ENCODE measurements at regions not wholly inside any gene's neighbourhood (a gene's known extent, or its start where the extent isn't known, plus 50 kb on each side); places are given as distances from the start of the nearest gene placed in this dataset.

DNA sequence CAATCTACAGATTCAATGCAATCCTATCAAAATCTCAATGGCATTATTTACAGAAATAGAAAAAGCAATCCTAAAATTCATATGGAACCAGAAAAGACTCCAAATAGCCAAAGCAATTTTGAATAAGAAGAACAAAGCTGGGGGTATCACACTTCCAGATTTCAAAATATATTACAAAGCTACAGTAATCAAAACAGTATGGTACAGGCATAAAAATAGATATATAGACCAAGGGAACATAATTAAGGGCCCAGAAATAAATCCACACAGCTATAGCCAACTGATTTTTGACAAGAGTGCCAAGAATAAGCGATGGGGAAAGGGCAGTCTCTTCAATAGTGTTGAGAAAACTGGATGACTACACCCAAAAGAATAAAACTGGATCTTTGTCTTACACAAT lies 251.9 kb upstream of the FOXK1 start:
- no peak for TF ChIP-seq CREB1 (IDR thresholded peaks at IDR 0.05; ENCODE audit: low read depth)
- TF ChIP-seq FOXM1 (IDR thresholded peaks at IDR 0.05; ENCODE audit: borderline replicate concordance, low read depth) = no peak
- TF ChIP-seq, protein P1, sequence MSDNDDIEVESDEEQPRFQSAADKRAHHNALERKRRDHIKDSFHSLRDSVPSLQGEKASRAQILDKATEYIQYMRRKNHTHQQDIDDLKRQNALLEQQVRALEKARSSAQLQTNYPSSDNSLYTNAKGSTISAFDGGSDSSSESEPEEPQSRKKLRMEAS (IDR thresholded peaks at IDR 0.05) = no peak

DNA sequence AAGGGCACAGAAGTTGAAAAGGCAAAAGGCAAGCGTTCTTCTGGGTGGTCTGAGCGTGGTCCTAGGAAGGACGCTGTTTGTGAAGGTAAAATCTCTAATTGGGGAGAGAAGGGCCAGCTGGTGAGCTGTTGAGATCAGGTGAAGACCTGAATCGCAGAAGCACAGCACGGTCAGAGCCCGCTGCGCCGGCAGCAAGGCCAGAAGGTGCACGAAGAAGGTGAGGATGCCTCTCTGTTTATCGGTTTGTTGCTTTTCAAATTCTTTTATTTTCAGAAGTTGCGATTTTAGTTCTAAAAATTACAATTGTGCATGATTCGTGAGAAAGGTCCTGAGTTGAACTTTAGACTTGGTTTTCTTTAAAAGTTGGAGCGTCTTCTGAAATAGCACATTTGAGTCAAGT lies 247.8 kb upstream of the FOXK1 start:
- TF ChIP-seq YY1 (IDR thresholded peaks at IDR 0.05; ENCODE audit: low read depth) (no peak), NFIC (IDR thresholded peaks at IDR 0.05) (no peak), CEBPB (IDR thresholded peaks at IDR 0.05) (no peak), EP300 (IDR thresholded peaks at IDR 0.05; ENCODE audit: borderline replicate concordance) (no peak), TEAD4 (IDR thresholded peaks at IDR 0.05) (no peak), FOXM1 (IDR thresholded peaks at IDR 0.05; ENCODE audit: borderline replicate concordance, low read depth) (no peak), ZBTB7A (IDR thresholded peaks at IDR 0.05; ENCODE audit: low read depth) (no peak), RAD21 (IDR thresholded peaks at IDR 0.05; ENCODE audit: low read depth) (no peak), EGR1 (IDR thresholded peaks at IDR 0.05) (no peak), CREB1 (IDR thresholded peaks at IDR 0.05; ENCODE audit: low read depth) (no peak), TCF12 (IDR thresholded peaks at IDR 0.05; ENCODE audit: low read depth) (no peak), TAF1 (IDR thresholded peaks at IDR 0.05; ENCODE audit: low read depth) (no peak)
- TF ChIP-seq, protein P1 (IDR thresholded peaks at IDR 0.05) = no peak
- TF ChIP-seq, protein P2, sequence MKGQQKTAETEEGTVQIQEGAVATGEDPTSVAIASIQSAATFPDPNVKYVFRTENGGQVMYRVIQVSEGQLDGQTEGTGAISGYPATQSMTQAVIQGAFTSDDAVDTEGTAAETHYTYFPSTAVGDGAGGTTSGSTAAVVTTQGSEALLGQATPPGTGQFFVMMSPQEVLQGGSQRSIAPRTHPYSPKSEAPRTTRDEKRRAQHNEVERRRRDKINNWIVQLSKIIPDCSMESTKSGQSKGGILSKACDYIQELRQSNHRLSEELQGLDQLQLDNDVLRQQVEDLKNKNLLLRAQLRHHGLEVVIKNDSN (IDR thresholded peaks at IDR 0.05) = no peak
- TF ChIP-seq, protein P3, sequence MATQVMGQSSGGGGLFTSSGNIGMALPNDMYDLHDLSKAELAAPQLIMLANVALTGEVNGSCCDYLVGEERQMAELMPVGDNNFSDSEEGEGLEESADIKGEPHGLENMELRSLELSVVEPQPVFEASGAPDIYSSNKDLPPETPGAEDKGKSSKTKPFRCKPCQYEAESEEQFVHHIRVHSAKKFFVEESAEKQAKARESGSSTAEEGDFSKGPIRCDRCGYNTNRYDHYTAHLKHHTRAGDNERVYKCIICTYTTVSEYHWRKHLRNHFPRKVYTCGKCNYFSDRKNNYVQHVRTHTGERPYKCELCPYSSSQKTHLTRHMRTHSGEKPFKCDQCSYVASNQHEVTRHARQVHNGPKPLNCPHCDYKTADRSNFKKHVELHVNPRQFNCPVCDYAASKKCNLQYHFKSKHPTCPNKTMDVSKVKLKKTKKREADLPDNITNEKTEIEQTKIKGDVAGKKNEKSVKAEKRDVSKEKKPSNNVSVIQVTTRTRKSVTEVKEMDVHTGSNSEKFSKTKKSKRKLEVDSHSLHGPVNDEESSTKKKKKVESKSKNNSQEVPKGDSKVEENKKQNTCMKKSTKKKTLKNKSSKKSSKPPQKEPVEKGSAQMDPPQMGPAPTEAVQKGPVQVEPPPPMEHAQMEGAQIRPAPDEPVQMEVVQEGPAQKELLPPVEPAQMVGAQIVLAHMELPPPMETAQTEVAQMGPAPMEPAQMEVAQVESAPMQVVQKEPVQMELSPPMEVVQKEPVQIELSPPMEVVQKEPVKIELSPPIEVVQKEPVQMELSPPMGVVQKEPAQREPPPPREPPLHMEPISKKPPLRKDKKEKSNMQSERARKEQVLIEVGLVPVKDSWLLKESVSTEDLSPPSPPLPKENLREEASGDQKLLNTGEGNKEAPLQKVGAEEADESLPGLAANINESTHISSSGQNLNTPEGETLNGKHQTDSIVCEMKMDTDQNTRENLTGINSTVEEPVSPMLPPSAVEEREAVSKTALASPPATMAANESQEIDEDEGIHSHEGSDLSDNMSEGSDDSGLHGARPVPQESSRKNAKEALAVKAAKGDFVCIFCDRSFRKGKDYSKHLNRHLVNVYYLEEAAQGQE (IDR thresholded peaks at IDR 0.05; ENCODE audit: low read depth) = no peak

DNA sequence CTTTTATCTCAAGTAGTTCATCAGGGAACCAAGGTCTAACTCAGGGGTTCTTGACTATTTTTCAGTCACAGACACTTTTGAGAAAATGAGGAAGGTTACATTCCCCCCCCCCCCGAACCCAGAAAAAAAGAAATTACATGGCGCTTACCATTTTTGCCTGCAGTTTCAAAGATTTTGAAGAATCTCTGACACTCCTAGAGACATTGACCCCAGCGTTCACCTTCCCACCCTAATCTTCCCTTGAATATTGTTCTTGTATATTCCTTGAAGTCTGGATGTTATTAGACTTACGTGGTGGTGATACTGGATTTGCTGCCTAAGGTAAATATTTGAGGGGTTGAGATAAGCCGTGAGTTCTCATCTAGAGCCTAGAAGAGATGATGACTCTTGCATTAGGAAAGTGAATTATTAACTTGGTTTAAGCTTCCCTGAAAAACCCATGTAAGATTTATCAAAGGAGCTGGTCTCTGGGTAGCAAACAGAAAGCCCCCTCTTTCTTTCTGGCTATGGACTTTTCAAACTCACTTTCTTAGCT lies 245.7 kb upstream of the FOXK1 start:
- TF ChIP-seq CREB1 (IDR thresholded peaks at IDR 0.05; ENCODE audit: low read depth) (no peak), NFIC (IDR thresholded peaks at IDR 0.05) (no peak), RAD21 (IDR thresholded peaks at IDR 0.05; ENCODE audit: low read depth) (no peak), CEBPB (IDR thresholded peaks at IDR 0.05) (no peak), TAF1 (IDR thresholded peaks at IDR 0.05; ENCODE audit: low read depth) (no peak), TEAD4 (IDR thresholded peaks at IDR 0.05) (no peak), YY1 (IDR thresholded peaks at IDR 0.05; ENCODE audit: low read depth) (no peak), EGR1 (IDR thresholded peaks at IDR 0.05) (no peak), FOXM1 (IDR thresholded peaks at IDR 0.05; ENCODE audit: borderline replicate concordance, low read depth) (no peak), EP300 (IDR thresholded peaks at IDR 0.05; ENCODE audit: borderline replicate concordance) (no peak), ZBTB7A (IDR thresholded peaks at IDR 0.05; ENCODE audit: low read depth) (no peak), TCF12 (IDR thresholded peaks at IDR 0.05; ENCODE audit: low read depth) (no peak)
- TF ChIP-seq, protein P1 (IDR thresholded peaks at IDR 0.05) = no peak
- TF ChIP-seq, protein P2 (IDR thresholded peaks at IDR 0.05) = no peak
- TF ChIP-seq, protein P3 (IDR thresholded peaks at IDR 0.05; ENCODE audit: low read depth) = no peak

DNA sequence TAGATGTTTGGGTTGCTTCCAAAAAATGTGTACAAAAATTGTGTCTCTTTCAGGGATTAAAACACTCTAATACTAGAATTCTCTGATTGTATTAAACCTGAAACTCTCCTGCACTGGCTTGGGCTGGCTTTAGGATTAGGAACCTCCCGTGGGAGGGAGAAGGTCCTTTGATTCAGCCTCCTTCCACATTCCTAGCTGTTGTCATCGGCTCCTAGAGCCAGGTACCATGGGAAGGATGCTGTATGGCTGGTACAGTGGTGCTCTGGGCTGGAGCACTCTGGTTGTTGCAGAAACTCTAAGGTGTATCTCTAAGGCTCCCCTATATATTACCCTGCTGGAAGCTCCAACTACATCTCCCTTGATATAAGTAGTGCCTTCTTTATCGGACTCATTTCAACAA lies 245.2 kb upstream of the FOXK1 start:
- TF ChIP-seq YY1 (IDR thresholded peaks at IDR 0.05; ENCODE audit: low read depth) (no peak), ZBTB7A (IDR thresholded peaks at IDR 0.05; ENCODE audit: low read depth) (no peak)
- TF ChIP-seq, protein P2 (IDR thresholded peaks at IDR 0.05) = no peak

DNA sequence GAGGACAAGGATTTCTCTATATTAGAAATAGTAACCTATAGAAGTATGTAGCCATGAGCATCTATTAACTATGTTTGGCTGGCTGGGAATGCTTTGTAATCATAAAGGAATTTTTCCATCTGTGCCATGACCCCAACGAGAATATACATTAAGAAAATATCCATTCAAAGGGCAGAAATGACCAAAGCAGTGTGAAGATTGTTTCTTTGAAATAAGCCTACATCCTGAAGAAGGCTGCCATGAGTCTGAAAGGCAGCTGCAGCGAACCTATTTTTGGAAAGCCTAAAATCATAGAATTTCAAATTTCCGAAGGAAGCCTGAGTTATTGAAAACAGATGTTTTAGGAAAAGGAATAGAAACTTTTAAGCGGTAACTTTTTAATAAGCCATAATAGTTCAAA lies 244.2 kb upstream of the FOXK1 start:
- TF ChIP-seq TEAD4 (IDR thresholded peaks at IDR 0.05) = no peak
- no peak for TF ChIP-seq FOXM1 (IDR thresholded peaks at IDR 0.05; ENCODE audit: borderline replicate concordance, low read depth)
- TF ChIP-seq, protein P3 (IDR thresholded peaks at IDR 0.05; ENCODE audit: low read depth) = no peak
- no peak for TF ChIP-seq RAD21 (IDR thresholded peaks at IDR 0.05; ENCODE audit: low read depth)
- no peak for TF ChIP-seq EP300 (IDR thresholded peaks at IDR 0.05; ENCODE audit: borderline replicate concordance)
- no peak for TF ChIP-seq EGR1 (IDR thresholded peaks at IDR 0.05)
- TF ChIP-seq, protein P1 (IDR thresholded peaks at IDR 0.05) = no peak
- TF ChIP-seq CEBPB (IDR thresholded peaks at IDR 0.05) = no peak
- no peak for TF ChIP-seq NFIC (IDR thresholded peaks at IDR 0.05)
- no peak for TF ChIP-seq ZBTB7A (IDR thresholded peaks at IDR 0.05; ENCODE audit: low read depth)
